Effector memory CD4-positive, alpha-beta T cell (primary cell): ENCODE measurements at regions not wholly inside any gene's neighbourhood (a gene's known extent, or its start where the extent isn't known, plus 50 kb on each side); places are given as distances from the start of the nearest gene placed in this dataset.

Source experiments
- DNase-seq, 3 donors: peaks; one replicate each; pipeline ENCODE4 v3.0.0-alpha.2; 2020
- H3K27ac ChIP-seq: 2 replicates; pipeline ENCODE4 v1.7.0; 2013; ENCODE audit warnings: mild to moderate bottlenecking, low read length, moderate library complexity; ENCODE audit not compliant: insufficient read depth, poor library complexity, severe bottlenecking
- H3K27me3 ChIP-seq: replicated peaks from 2 replicates; pipeline ENCODE4 v1.7.0; 2013; ENCODE audit warnings: mild to moderate bottlenecking, low read length; ENCODE audit not compliant: insufficient read depth, control insufficient read depth, poor library complexity, severe bottlenecking
- H3K36me3 ChIP-seq: 2 replicates; pipeline ENCODE4 v1.7.0; 2013; ENCODE audit warnings: mild to moderate bottlenecking, low read length, moderate library complexity; ENCODE audit not compliant: control insufficient read depth, insufficient read depth
- H3K4me1 ChIP-seq: 2 replicates; pipeline ENCODE4 v1.7.0; 2013; ENCODE audit warnings: low read length, mild to moderate bottlenecking; ENCODE audit not compliant: control insufficient read depth, insufficient read depth, poor library complexity, severe bottlenecking
- H3K4me3 ChIP-seq: 2 replicates; pipeline ENCODE4 v1.7.0; 2013; ENCODE audit warnings: low read length, low read depth, mild to moderate bottlenecking; ENCODE audit not compliant: insufficient read depth, poor library complexity, severe bottlenecking
- H3K9me3 ChIP-seq: 2 replicates; pipeline ENCODE4 v1.7.0; 2013; ENCODE audit warnings: mild to moderate bottlenecking, low read length, moderate library complexity; ENCODE audit not compliant: control insufficient read depth

DNA sequence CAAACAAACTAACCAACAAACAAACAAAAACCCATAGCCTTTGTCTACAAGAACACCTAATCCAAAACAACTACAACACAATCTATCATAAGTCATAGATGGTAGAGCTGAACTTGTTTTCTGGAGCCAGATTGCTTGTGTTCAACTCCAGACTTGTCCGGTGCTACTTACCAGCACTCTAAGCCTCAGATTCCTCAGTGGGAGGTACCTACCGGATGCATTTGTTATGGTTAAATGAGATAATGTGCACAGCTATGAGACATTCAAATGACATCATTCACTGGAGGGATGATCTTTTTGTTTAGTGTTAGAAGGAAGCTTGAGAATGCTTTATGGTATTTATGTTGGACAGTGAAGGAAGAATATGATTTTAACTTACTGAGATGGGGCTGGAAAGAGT is 592.9 kb upstream of the C9orf72 start:
- Histone ChIP-seq H3K4me3 (no peak overlapping the region), H3K9me3 (no peaks in the 10 kb centered on the region), H3K27me3 (no peaks in the 10 kb centered on the region), H3K36me3 (no peaks in the 10 kb centered on the region), H3K27ac (no peak overlapping the region), H3K4me1 (no peaks in the 10 kb centered on the region)
- DNase-seq: no peak

DNA sequence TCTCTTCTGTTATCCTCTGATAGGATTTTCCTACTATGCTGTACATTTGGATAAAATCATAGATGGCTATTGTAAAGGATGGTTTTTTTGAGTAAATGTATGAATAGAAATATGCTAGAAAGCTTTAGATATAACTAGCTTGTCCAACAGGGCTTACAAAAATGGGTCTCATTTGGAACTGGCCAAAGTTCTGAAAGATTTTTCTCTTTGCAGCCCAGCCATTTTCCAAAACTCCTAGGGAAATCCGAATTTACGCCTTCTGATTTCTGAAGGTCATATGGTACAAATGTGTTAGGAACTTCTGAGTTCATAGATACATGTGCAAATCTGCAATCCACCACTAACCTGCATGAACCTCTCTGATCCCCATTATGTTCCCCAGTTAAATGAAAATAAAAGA is 603.9 kb upstream of the C9orf72 start:
- Histone ChIP-seq H3K27me3 (no peaks in the 10 kb centered on the region), H3K9me3 (no peaks in the 10 kb centered on the region), H3K4me3 (no peak overlapping the region), H3K4me1 (no peaks in the 10 kb centered on the region), H3K27ac (no peak overlapping the region), H3K36me3 (no peaks in the 10 kb centered on the region)
- DNase-seq: no peak

DNA sequence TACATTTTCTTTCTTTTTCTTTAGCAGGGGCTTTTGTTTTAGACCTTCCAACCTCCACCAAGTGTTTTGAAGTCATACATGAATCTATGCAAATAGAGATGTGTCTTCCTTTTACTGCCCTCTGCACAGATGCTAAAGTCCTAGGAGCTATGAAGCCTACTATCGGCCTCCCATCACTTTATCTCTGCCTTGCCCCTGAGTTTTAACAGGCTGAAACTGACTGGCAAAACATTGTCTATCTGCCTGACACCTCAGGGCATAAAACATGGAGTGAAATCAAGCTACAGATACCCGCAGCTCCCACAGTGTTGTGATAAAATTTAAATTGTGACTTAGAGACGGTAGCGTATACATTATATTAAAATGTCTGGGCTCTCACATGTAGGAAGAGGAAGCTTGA is 604.6 kb upstream of the C9orf72 start:
- H3K27me3 ChIP-seq: no peaks in the 10 kb centered on the region
- DNase-seq: no peak
- H3K27ac ChIP-seq: no peak overlapping the region
- H3K9me3 ChIP-seq: no peaks in the 10 kb centered on the region
- H3K4me3 ChIP-seq: no peak overlapping the region
- no peaks in the 10 kb centered on the region for H3K36me3 ChIP-seq
- no peaks in the 10 kb centered on the region for H3K4me1 ChIP-seq

DNA sequence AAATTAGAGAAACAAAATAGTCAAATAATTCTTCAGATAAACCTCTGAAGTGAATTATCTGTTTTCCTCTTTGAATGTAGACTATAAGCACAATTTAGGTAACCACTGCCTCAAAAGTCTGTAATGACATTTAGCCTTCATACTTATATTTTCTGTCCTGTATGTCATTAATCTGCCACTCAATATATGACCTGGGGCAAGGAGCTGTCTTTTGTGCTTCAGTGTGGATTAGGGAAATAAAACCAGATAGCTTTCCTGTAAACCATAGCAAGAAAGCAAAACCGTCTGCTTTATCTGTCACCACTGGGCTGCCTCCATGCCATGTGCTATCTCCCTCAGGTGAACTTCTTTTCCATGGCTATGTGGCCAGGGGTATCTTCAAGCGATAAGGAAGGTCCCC is 606.6 kb upstream of the C9orf72 start:
- H3K4me1 ChIP-seq: no peaks in the 10 kb centered on the region
- H3K9me3 ChIP-seq: no peaks in the 10 kb centered on the region
- DNase-seq: no peak
- no peaks in the 10 kb centered on the region for H3K36me3 ChIP-seq
- H3K4me3 ChIP-seq: no peak overlapping the region
- no peaks in the 10 kb centered on the region for H3K27me3 ChIP-seq
- no peak overlapping the region for H3K27ac ChIP-seq

DNA sequence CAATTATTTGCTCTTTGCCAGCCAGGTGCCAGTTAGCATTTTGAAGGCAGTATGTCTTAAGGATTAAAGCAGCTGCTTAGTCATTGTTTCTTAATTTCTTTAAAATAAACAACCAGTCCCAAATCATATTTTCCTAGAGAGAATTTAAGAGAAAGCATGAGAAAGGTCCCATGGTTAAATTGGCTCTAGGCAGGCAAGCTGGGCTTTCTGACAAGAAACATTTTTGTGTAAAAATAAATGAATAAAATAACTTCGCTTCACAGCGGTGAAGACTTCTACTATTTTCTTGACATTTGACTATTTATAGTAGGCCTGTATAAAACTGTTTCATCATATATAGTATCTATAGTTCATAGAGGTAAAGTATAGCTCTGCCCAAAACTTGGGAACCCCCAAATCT is 617.7 kb upstream of the C9orf72 start:
- H3K4me3 ChIP-seq: no peak overlapping the region
- no peaks in the 10 kb centered on the region for H3K36me3 ChIP-seq
- no peak overlapping the region for H3K27ac ChIP-seq
- H3K9me3 ChIP-seq: peaks cover 3% of the 10 kb centered on the region
- no peak for DNase-seq
- H3K27me3 ChIP-seq: no peaks in the 10 kb centered on the region
- no peaks in the 10 kb centered on the region for H3K4me1 ChIP-seq

DNA sequence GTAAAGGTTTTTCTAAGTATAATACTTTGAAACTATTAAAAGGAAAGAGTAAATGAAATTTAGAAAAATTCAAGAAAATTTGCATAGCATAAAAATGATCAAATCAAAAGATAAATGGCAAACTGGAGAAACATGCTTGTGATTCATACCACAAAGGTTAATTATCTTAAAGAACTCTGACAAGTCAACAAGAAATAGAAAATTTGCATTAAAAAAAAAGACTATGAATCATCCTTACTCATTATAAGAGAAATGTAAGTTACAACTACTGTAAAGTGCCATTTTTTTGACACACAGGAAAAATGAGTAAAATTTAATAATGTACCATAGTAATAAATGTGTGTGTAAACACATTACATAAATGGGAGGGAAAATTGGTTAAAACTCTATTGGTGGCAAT is 624.4 kb upstream of the C9orf72 start:
- Histone ChIP-seq H3K9me3 (no peaks in the 10 kb centered on the region), H3K4me3 (no peak overlapping the region), H3K36me3 (no peaks in the 10 kb centered on the region), H3K27ac (no peak overlapping the region), H3K27me3 (no peaks in the 10 kb centered on the region), H3K4me1 (no peaks in the 10 kb centered on the region)
- DNase-seq: no peak

DNA sequence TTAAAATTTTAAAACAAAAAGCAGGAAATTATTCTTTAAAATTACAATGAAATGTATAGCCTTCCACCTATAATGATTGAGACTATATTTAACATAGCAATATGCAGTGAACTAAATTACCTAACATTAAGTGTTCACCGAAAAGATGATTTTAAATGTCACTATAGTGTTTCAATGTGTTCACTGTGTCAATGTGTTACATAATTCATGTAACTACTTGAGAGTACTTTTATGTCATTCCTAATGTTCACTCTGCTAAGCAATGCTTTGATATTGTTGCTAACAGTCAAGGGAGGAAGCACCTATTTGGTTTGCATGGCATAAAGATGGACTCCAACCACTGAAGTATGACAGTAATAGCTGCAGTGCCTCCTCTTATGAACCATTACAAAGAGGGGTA is 629.8 kb upstream of the C9orf72 start:
- Histone ChIP-seq H3K27ac (no peak overlapping the region), H3K4me1 (no peaks in the 10 kb centered on the region), H3K36me3 (no peaks in the 10 kb centered on the region), H3K27me3 (no peaks in the 10 kb centered on the region), H3K4me3 (no peak overlapping the region), H3K9me3 (no peaks in the 10 kb centered on the region)
- DNase-seq: no peak

DNA sequence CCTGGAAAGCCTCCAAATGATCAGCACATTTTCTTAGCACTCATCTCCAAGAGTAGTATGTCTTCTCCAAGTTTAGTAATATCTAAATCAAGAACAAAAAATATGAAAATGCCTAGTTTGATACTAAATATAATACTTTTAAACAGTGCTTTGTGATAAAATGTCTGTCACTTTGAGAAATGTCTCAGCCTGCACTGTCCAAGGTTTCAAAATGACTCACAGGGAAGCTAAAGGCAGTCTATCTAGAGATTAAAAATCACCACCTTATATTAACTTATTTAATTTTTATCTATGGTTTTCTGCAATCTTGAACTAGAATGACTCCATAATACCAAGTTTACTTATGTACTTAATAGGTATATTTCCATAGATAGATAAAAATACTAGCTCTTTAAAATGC is 633.0 kb upstream of the C9orf72 start:
- Histone ChIP-seq H3K9me3 (no peaks in the 10 kb centered on the region), H3K27me3 (no peaks in the 10 kb centered on the region), H3K4me1 (no peaks in the 10 kb centered on the region), H3K4me3 (no peak overlapping the region), H3K27ac (no peak overlapping the region), H3K36me3 (no peaks in the 10 kb centered on the region)
- no peak for DNase-seq

GRCh38 chr9:28207657-28208056 is 634.4 kb upstream of the C9orf72 start:
- Histone ChIP-seq H3K36me3 (no peaks in the 10 kb centered on the region), H3K27ac (no peak overlapping the region), H3K4me3 (no peak overlapping the region), H3K27me3 (no peaks in the 10 kb centered on the region), H3K4me1 (no peaks in the 10 kb centered on the region), H3K9me3 (no peaks in the 10 kb centered on the region)
- DNase-seq: no peak

GRCh38 chr9:28209130-28209529 is 635.8 kb upstream of the C9orf72 start:
- no peaks in the 10 kb centered on the region for H3K4me1 ChIP-seq
- no peaks in the 10 kb centered on the region for H3K9me3 ChIP-seq

GRCh38 chr9:28212979-28213378 is 639.7 kb upstream of the C9orf72 start:
- Histone ChIP-seq H3K4me1 (no peaks in the 10 kb centered on the region), H3K9me3 (no peaks in the 10 kb centered on the region), H3K27me3 (no peaks in the 10 kb centered on the region), H3K4me3 (no peak overlapping the region), H3K27ac (no peak overlapping the region), H3K36me3 (no peaks in the 10 kb centered on the region)
- no peak for DNase-seq

More at GRCh38 chr9:28209130-28209529, 635.8 kb upstream of the C9orf72 start:
- no peak for DNase-seq
- no peaks in the 10 kb centered on the region for H3K36me3 ChIP-seq
- no peaks in the 10 kb centered on the region for H3K27me3 ChIP-seq
- H3K4me3 ChIP-seq: no peak overlapping the region
- H3K27ac ChIP-seq: no peak overlapping the region
